NCI-H510A treated with DMSO at 0.1 percent for 48 hours (cell line): ENCODE measurements at regions not wholly inside any gene's neighbourhood (a gene's known extent, or its start where the extent isn't known, plus 50 kb on each side); places are given as distances from the start of the nearest gene placed in this dataset.

Experiments used
- DNase-seq: peaks from one replicate; lab custom pipeline; 2025; lab: John Stamatoyannopoulos, UW

DNA sequence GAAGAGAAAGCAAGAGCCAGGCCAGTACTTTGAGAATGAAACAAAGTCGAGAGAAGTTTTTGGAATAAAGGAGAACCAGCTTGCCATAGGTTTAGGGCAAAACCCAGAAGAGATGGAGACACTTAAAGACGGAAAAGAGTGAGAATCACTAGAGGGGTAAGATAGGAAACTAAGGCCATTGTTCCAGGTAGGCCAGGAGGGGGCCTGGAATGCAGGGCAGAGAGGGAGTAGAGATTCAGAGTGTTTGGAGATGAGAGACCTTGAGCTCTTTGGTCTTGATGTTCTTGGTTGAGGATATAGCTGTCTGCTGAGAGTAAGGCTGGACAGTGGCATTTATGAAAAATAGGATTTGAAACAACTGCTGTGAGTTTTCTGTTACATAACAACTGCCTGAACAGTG is 263.3 kb upstream of the POU2AF2 start:
- DNase-seq: no peak

DNA sequence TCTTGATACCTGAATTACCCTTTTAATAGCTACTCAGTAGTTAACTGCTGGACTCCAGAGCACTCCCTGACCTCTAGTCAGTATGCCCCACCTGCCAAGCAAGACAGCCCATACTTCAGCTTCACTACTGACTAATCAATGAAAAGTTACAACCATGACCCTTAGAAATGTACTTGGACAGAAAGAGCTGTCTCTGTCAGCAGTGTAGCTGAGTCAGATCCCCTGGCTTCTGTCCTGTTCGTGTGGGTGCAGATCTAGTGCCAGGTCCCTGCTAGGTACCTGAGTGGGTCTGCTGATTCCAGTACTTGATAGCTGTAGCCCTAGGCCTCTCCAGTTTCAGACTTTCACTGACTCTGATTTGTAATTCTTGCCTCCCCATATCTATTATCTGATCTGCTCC is 265.8 kb upstream of the POU2AF2 start:
- DNase-seq: no peak

DNA sequence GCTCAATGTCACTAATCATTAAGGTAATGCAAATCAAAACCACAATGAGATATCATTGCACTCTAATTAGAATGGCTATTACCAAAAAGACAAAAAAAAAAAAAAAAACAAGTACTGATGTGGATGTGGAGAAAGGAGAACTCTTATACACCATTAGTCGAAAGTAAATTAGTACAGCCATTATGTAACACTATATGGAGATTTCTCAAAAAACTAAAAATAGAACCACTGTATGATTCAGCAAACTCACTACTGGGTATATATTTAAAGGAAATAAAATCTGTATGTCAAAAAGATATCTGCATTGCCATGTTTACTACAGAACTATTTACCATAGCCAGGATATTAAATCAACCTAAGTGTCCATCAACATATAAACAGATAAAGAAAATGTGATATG is 265.4 kb upstream of the ARHGAP20 start:
- DNase-seq: no peak

DNA sequence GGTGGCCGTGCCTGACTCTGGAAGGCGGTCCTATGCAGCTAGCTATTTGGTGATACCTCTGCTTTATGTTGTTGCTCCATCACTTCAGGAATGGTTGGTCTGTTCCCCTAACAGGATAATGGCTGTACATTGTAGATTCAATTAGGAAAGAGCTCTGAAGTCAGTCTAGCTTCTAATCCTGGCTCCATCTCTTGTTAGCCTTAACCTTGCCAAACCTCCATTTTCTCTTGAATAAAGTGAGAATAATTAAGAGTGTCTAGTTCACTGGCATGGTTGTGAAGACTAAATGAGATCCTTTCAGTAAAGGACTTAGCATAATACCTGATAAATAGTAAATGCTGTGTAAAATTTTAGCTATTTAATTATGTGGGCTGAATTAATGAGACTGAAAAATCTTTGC is 262.5 kb upstream of the ARHGAP20 start:
- DNase-seq: no peak

DNA sequence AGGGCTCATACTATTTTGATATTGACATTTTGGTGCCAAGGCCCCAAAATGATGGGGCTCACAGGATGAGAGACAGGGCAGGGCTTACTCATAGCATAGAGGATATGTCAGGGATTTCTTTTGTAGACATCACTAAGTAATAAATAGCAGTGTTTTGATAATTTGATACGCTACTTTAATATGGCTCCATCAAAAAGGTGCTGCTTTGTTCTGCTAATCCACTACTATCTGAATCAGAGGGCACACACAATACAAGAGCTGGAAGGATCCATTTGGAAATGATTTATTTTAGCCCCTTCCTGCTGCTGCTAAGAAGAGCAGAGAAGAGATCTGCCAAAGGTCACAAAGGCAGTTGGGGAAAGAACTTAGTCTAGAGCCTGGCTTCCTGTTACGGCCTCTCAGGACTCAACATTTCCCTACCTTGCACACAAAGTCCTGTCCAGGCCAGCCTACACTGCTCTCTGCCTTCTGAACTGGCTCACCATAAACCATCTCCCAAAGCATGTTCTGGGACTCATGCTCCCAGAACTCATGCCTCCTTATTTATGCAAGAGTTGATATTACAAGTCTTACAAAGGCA is 261.3 kb upstream of the ARHGAP20 start:
- no peak for DNase-seq

DNA sequence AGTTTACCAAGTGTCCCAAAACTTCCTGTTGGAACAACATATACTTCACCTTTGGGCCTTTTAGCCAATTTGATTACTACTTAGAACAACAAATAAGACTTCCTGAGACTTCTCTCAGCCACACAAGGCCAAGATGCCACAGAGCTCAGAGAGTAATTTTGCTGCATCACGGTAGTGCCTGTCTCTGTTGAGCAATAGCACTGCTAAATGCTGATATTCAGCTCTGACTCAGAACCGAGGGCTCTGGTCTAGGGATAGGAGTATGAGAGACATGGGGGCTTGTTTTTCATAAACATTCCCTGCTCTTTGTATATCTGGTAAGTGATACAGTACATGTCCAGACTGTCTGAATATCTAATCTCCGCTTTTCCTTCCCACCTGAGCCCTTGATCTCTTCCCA is 260.4 kb upstream of the ARHGAP20 start:
- DNase-seq: no peak

DNA sequence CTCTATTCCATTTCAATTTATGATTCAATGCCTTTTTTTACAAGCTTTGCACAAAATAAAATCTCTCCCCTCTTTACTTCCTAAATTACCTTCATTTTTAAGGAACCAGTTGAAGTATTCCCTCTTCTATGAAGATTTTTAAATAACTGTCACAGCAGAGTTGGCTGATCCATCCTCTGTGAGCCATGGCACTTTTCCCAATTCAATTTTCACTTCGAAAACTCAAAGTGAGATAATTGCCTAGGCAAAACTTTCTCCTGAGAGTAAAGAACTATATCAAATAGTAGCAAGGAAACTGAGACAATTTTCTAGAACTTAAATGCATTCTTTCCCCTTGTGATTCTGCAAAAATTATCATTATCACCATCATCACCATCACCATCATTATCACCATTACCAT is 259.9 kb upstream of the ARHGAP20 start:
- DNase-seq: no peak

DNA sequence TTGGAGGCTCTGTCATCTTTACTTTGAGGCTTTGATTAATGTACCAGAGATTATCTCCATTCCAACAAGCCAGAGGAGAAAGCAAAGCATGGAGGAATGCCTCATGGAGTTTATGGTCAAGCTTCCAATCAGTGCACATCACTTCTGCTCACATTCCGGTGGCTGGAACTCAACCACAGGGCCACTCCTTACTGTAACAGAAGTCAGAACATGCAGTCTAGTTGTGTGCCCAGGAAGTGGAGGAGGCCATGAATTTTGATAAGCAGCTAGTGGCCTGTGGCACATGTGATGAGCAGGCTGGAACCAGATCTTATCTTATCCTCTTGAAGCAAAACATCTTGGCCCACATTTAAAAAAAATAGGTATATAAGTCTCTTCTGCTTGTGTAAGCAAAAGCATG is 258.9 kb upstream of the ARHGAP20 start:
- no peak for DNase-seq

DNA sequence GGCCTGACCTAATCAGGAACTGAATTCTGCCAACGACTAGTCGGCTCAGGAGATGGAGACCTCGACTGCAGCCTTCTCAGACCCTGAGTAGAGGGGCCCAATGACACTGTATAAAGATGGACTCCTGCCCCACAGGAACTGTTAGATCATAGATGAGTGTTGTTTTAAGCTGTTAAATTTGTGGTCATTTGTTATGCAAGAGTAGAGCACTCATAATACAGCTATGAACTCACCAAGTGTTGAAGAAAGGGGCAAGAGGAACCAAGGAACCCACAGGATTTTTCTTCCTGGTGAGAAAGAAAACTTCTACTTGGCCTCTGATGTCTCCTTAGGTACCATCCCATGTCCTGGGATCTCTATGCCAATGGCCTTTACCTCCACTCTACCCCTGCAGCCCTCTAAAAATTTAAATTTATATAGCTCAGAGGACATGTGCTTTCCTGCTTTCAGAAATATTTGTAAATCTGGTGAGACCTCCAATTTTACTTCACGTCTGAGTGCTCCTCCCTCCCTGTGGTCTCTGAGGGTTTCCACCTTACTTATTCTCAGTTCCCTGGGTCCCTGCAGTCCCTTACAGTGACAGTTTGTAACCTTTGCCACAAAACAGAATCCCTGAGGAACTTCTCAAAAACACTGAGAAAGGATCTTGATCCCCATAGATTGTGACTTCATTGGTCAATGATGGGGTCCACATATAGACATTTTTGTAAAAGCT is 256.3 kb upstream of the ARHGAP20 start:
- DNase-seq: no peak

DNA sequence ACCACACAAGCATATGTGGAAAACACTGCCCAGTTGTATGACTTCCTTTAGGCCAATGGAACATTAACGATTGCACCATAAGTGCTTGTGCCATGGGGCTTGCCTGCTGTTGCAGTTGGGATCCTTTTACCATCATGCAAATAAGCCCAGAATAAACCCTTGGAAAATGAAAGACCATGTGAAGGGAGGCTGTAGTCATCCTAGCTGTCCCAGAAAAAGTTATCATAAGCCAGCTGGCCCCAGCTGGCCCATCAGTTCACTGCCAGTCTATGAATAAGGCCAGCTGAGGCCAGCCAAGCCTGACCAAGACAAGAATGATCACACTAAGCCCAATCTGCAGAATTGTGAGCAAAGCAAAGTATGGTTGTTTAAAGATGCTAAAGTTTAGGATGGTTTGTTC is 253.9 kb upstream of the ARHGAP20 start:
- DNase-seq: no peak

DNA sequence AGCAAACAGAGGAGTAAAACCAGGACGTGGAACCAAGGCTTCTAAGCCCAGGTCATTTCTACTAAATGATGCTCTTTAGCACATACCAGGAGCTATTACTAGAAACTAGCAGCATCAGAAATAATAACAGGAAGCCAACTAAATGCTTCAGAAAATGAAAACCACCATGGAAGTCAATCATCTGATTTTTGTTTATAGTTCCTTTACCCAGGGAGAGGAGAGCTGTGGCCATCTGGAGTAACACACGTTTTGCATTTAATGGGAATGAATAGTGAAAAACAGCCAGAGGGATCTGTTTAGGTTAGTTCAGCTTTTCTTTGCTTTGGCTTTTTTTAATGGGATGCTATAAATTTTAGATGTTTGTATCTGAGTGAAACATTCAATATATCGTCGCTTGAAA is 250.7 kb upstream of the ARHGAP20 start:
- no peak for DNase-seq

DNA sequence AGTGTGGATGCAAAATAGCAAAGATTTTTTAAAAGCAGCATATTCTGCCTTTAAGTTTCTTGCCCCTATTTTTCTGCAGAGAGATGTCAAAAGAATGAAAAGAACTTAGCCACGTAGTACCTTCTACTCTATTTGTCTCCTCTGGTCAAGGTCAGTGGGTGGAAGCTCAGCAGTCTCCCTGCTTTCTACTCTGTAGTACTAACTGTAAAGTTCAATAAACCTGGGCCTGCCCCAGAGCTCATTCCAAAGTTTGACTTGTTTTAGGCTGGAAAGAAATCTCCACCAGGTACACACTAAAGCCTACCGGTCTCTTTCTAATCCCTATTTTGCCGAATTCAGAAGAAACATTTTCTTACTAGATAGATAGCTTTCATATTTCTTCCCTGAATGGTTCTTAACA is 247.9 kb upstream of the ARHGAP20 start:
- no peak for DNase-seq

DNA sequence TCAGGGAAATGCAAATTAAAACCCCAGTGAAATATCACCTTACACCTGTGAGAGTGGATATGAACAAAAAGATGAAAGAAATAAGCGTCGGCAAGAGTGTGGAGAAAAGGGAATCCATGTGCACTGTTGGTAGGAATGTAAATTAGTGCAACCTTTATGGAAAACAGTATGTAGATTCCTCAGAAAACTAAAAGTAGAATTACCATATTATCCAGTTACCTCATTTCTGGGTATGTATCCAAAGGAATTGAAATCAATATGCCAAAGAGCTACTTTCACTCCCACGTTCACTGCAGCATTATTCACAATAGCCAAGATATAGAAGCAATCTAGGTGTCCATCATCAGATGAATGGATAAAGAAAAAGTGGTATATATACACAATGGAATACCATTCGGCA is 246.0 kb upstream of the ARHGAP20 start:
- no peak for DNase-seq

DNA sequence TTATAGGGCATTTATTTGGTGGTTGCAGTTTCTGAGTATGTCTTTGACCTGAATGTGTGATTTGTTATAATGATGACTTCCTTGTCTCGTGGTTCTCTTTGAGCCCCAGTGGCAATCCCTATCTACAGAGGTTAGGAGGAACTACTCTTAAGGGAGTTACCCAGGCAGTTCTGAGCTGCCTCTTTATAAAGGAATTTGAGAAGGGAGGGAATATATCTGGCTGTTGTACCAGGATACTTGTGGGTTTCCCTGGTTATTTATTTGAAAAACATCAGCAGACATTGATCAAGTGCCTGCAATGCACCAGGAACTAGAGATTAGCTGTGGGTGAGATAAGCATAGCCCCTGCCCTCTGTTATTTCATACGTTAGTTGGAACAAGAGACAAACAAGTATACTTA is 243.5 kb upstream of the ARHGAP20 start:
- no peak for DNase-seq

DNA sequence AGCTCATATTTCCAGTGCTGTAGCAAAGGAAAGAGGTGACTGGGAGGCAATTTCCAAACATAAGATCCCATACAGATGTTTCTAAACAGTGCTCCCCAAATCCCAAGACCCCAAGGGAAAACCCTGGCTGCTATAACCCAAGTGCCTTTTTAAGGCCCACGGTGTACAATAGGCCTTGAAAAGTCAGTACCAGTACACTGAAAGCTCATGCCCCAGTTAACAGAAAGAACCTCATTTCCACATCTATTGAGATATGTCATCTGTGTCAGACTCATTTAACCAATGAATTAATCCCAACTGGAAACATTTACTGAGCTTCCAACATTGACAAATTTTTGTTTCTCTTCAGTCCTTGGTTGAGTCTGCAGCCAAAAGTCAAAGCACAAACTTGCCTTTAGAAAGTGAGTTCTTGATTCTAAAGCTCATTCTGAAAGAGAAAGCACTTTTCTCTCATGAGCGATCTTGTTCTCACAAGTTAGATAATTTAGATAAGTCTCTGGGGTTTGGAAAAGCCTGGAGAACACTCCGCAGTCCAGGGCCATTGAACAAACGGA is 239.8 kb upstream of the ARHGAP20 start:
- no peak for DNase-seq

DNA sequence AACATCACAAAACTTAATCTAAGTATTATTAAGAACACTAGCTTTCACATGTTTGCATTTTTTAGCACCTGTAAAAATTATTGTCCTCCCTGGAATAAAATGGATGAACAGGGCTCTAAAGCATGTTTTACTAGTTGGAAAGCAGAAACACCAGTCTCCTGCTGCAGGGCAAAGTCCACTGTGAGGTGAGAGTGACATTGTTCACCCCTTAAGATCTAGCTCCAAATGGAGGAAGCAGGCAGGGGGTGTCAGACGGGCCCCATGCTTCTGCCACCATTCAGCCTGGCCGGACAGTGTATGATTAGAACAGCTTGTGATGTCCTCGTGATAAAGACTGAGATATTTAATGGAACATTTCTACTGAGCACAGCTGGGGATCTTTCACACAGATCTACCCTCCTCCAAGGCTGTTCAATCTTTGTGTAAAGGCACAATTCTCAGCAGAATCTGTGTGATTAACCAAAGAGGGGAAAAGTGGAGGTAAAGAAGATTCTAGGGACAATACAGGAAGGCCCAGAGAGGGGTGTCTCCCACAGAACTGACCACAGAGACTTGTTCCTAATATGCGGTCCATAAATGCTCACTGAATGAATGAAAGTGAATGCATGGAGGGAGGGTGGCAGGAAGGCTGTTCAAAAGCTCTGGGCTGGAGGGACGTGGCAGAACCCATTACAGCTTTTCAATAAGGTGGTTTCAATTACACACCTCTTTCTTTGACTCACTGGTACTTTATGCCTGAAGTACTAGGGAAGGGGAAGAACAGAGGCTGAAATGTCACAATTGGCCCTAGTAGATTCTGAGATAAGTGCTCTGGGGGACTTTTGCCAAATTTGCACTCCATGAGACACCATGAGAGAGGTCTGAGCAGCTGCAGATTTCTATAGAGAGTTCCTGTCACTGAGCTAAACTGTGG is 239.1 kb upstream of the ARHGAP20 start:
- DNase-seq: no peak

DNA sequence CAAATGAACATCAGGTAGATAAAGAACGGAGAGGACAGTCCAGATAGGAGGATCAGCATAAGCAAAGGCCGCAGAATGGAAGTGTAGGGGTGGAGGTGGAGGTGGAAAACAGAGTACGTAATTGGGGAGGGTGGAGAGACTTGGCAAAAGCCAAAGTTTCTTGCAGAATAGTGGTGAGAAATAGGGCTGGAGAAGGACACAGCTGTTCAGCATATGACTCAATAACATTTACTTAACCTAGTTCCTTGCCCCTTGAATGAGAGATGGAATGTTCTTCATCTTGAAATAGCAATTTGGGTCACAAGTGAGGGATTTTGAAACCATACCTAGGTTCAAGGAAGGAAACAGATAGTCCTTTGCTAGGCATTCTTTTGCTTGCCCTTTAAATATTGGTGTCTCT is 235.9 kb upstream of the ARHGAP20 start:
- DNase-seq: no peak

DNA sequence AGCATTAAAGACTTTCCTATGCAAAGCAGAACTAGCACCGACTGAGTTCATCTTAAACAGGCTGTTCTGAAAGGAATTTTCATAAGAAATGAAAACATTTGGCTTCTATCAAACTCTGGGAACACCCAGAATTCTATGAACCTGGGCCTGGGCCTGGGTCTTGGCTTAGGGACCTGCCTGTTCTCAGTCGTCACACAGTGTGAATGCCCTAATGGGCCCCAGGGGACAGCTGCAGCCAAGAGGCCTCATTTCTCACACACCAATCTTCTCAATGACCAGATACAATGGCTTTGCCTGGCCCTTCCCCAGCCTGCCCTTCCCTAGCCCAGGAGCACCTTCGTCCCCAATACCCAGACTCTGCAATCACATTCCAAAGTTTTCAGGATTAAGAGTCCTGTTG is 234.9 kb upstream of the ARHGAP20 start:
- DNase-seq: no peak

DNA sequence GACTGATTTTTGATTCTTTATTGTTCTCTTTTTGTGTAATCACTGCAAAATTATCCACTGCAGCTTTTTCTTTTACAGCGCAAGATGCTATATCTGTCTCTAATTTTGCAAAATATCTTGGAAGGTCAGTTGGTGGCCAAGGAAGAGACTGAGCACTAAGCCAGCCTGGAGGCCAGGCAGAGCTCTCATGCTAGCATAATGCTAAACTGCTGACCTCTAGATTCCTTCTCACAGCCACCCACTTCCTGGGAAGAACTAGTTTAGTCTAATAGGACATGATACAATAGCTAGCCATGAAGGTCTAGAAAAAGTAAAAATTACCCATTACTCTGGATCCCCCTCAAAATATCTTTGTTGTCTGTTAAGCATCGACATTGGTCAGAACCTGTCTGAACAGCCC is 227.2 kb upstream of the ARHGAP20 start:
- no peak for DNase-seq

DNA sequence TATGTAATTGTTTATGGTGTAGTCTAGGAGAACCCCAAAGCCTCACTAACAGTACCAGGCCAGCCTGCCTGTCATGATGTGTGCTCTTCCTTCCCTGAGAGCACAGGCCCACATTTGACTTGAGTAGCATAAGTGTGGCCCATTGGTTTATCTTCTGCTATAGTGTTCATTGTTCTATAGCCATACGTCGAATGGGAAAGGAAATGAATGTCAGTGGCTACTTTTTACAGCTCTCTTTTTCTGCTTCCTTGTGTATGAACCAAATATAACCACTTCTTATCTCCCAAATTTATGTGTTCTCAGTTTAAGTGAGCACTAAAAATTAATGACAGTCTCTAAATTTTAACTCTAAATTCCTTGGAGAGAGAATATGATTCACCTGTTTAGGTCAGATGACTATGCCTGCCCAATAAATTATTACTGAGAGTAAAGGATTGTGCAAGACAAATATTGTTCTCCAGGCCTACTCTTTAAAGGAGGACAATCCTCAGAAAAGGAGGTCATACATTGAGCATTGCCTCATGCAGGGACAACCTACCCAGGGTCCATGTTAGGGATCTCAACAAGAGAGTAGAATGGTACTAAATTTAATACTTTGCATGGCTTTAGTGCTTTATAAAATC is 222.9 kb upstream of the ARHGAP20 start:
- DNase-seq: no peak

DNA sequence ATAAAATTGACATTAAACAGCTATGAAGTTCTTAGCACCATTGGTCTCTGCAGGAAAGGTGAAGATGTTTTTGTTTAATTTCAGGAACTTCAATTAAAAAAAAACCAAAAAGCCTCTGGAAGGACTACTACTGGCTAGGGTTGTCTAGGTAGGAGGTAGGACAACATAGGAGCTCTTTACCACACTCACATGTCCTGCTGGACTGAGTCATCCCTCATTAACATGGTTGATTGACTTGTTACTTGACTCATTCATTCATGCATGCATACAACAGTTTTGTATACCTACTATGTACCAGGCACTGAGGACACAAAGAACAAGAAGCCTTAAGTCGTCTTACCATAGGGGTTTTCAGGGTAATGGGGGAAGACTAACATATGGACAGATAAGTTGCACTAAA is 216.9 kb upstream of the ARHGAP20 start:
- no peak for DNase-seq

DNA sequence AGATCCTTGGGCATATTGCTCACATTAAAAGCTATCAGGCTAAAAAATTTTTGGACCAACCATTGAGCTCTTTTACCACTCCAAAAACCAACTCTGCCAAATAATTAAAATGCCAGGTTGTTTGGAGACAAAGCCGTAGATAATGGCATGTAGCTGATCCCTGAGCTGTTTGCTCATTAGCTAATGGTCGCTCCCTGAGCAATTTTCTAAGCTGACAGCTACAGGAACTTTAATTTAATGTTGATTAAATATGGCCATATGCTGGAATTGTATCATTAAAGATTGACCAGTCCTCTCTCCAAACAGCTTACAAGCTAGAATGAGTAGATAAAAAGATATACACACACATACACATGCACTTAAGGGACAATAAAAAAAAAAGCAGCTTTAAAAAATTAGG is 216.2 kb upstream of the ARHGAP20 start:
- no peak for DNase-seq
